ENCODE measurements at regions not wholly inside any gene's neighbourhood (a gene's known extent, or its start where the extent isn't known, plus 50 kb on each side); places are given as distances from the start of the nearest gene placed in this dataset.

DNA sequence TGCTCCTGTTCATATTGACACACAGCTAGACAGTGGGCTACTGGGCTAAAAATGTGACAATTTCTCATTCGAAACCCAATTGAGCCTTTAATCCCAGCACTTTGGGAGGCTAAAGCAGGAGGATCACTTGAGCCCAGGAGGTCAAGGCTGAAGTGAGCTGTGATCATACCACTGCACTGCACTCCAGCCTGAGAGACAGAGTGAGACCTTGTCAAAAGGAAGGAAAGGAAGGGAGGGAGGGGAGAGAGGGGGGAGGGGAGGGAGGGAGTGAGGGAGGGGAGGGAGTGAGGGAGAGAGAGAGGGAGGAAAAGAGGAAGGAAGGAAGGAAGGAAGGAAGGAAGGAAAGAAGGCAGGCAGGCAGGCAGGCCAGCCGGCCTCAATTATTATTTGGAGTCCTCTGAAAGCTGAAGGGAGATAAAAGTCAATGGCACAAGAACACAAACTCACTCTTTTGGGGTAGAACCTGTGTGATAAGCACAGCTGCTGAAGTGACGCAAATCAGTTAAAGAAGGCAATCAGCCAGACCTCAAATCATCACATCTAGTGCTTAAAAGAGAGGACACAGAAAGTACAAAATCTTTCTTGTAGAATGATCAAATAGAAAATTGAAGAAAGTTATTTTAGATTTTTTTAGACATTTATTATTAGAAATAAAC lies 98.1 kb downstream of the CCDC71L start:
- Histone ChIP-seq H3K27me3 (ENCODE audit: control insufficient read depth in 3 of 3, insufficient read depth in 3 of 3, low read length in 2 of 3) (no peaks in the 10 kb centered on the region), H3K4me3 (no peak overlapping the region), H3K27ac (ENCODE audit: low read depth in 1 of 2, low read length in 1 of 2) (no peak overlapping the region), H3K36me3 (ENCODE audit: control insufficient read depth in 4 of 4, insufficient read depth in 4 of 4, low read length in 4 of 4) (no peaks in the 10 kb centered on the region), H3K9me3 (ENCODE audit: control insufficient read depth in 4 of 4, insufficient read depth in 3 of 4, low read length in 3 of 4) (peaks cover 0 to 1% (median 0%) of the 10 kb centered on the region in 4 donors), H3K9ac (ENCODE audit: insufficient read depth in 1 of 2, low read length in 2 of 2) (no peak overlapping the region), H3K4me1 (ENCODE audit: control insufficient read depth in 5 of 5, insufficient read depth in 5 of 5, low read length in 5 of 5) (no peaks in the 10 kb centered on the region)
- DNase-seq (no peak), ATAC-seq (ENCODE audit: insufficient read depth, low FRiP score) (no peak)
- 76 to 77% methylated on average over 3 of the region's 3 CpGs for WGBS, 2 donors
- TF ChIP-seq, protein P1, sequence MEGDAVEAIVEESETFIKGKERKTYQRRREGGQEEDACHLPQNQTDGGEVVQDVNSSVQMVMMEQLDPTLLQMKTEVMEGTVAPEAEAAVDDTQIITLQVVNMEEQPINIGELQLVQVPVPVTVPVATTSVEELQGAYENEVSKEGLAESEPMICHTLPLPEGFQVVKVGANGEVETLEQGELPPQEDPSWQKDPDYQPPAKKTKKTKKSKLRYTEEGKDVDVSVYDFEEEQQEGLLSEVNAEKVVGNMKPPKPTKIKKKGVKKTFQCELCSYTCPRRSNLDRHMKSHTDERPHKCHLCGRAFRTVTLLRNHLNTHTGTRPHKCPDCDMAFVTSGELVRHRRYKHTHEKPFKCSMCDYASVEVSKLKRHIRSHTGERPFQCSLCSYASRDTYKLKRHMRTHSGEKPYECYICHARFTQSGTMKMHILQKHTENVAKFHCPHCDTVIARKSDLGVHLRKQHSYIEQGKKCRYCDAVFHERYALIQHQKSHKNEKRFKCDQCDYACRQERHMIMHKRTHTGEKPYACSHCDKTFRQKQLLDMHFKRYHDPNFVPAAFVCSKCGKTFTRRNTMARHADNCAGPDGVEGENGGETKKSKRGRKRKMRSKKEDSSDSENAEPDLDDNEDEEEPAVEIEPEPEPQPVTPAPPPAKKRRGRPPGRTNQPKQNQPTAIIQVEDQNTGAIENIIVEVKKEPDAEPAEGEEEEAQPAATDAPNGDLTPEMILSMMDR (IDR thresholded peaks at IDR 0.05; ENCODE audit: control extremely low read depth, extremely low read depth) = no peak

DNA sequence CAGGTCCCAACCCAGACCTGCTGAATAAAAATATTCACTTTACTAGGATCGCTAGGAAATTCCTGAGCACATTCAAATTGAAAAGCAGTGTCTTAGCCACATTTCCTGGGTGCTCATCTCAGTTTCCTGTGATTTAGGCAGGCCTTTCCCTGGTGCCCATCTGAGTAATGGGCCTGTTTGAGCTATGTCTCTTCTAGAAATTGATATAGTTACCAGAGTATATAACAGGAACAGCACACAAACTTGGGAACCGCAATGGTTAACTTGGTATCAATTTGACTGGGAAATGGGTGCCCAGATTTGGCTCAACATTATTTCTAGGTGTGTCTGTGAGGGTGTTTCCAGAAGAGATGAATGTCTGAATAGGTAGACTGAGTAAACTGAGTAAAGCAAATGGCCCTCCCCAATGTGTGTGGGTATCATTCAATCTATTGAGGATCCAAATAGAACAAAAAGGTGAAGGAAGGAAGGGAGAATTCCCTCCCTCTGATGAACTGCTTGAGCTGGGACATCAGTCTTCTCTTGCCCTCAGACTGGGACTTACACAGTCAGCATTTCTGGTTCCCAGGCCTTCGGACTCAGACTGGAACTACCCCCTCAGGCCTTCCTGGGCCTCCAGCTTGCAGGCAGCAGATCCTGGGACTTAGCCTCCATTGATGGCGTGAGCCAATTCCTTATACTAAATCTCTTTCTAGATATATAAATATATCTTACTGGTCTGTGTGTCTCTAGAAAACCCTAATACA lies 99.1 kb downstream of the CCDC71L start:
- ATAC-seq (ENCODE audit: insufficient read depth, low FRiP score) (no peak), DNase-seq (no peak)
- Histone ChIP-seq H3K4me1 (ENCODE audit: control insufficient read depth in 5 of 5, insufficient read depth in 5 of 5, low read length in 5 of 5) (no peaks in the 10 kb centered on the region), H3K27me3 (ENCODE audit: control insufficient read depth in 3 of 3, insufficient read depth in 3 of 3, low read length in 2 of 3) (no peaks in the 10 kb centered on the region), H3K9me3 (ENCODE audit: control insufficient read depth in 4 of 4, insufficient read depth in 3 of 4, low read length in 3 of 4) (peaks cover 0 to 1% (median 0%) of the 10 kb centered on the region in 4 donors), H3K9ac (ENCODE audit: insufficient read depth in 1 of 2, low read length in 2 of 2) (no peak overlapping the region), H3K27ac (ENCODE audit: low read depth in 1 of 2, low read length in 1 of 2) (no peak overlapping the region), H3K4me3 (no peak overlapping the region), H3K36me3 (ENCODE audit: control insufficient read depth in 4 of 4, insufficient read depth in 4 of 4, low read length in 4 of 4) (no peaks in the 10 kb centered on the region)
- TF ChIP-seq, protein P1 (IDR thresholded peaks at IDR 0.05; ENCODE audit: control extremely low read depth, extremely low read depth) = no peak
- 88 to 94% methylated on average over 4 of the region's 4 CpGs for WGBS, 2 donors

DNA sequence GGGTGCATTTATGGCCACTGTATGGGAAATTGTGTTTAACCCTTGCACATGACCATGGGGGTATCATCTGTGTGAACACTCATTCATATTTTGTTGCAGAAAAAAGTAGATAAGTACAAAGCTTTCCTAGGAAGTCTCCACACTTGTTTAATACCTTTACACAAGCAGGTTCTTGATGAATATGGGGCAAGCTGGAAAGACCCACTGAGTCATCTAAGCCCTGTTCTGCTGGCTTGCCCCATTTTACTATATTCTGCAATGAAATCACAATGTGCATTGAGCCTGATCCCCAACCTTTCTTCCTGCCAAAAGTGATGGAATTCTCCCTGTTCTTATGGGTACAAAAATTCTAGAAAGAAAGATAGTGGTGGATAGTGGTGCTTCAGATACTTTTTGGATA lies 99.8 kb downstream of the CCDC71L start:
- no peaks in the 10 kb centered on the region for H3K27me3 ChIP-seq (ENCODE audit: control insufficient read depth in 3 of 3, insufficient read depth in 3 of 3, low read length in 2 of 3)
- H3K9ac ChIP-seq (ENCODE audit: insufficient read depth in 1 of 2, low read length in 2 of 2) = no peak overlapping the region
- peaks cover 0 to 1% (median 0%) of the 10 kb centered on the region in 4 donors for H3K9me3 ChIP-seq (ENCODE audit: control insufficient read depth in 4 of 4, insufficient read depth in 3 of 4, low read length in 3 of 4)
- TF ChIP-seq, protein P1 (IDR thresholded peaks at IDR 0.05; ENCODE audit: control extremely low read depth, extremely low read depth) = no peak
- H3K36me3 ChIP-seq (ENCODE audit: control insufficient read depth in 4 of 4, insufficient read depth in 4 of 4, low read length in 4 of 4) = no peaks in the 10 kb centered on the region
- H3K4me3 ChIP-seq = no peak overlapping the region
- H3K27ac ChIP-seq (ENCODE audit: low read depth in 1 of 2, low read length in 1 of 2) = no peak overlapping the region
- DNase-seq = no peak
- ATAC-seq (ENCODE audit: insufficient read depth, low FRiP score) = no peak
- H3K4me1 ChIP-seq (ENCODE audit: control insufficient read depth in 5 of 5, insufficient read depth in 5 of 5, low read length in 5 of 5) = no peaks in the 10 kb centered on the region

All from lung (tissue), 11 donors.